NCI-H226 (cell line): ENCODE measurements at regions not wholly inside any gene's neighbourhood (a gene's known extent, or its start where the extent isn't known, plus 50 kb on each side); places are given as distances from the start of the nearest gene placed in this dataset.
A peak's percentile ranks its signal among the peaks of the same experiment; 100 is the strongest.

Experiments used
- DNase-seq: peaks from one replicate; pipeline ENCODE4 v3.0.0-alpha.2; 2015

GRCh38 chr6:126091466-126091865 is 105.1 kb downstream of the TRMT11 start:
- no peak for DNase-seq

DNA sequence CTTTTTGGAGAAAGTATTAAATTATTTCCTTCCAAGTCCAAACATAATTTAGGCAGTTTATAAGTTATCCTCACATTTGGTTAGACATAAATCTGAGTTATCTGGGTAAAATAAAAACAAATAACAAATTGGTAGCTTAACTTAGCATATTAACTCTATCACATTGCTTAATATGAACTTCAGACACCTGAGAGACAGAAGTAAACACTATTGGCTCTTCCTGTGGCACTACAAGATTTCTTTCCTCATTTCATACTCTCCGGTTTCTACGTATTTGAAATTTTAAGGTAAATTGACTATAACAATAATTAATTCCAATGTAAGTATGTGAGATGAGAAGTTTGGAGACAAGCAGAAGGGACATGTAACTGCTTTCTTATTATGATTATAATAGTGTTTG is 106.8 kb downstream of the TRMT11 start:
- DNase-seq: no peak

- no peak for DNase-seq
These were observed 108.1 kb downstream of the TRMT11 start for GRCh38 chr6:126094411-126094810.

DNA sequence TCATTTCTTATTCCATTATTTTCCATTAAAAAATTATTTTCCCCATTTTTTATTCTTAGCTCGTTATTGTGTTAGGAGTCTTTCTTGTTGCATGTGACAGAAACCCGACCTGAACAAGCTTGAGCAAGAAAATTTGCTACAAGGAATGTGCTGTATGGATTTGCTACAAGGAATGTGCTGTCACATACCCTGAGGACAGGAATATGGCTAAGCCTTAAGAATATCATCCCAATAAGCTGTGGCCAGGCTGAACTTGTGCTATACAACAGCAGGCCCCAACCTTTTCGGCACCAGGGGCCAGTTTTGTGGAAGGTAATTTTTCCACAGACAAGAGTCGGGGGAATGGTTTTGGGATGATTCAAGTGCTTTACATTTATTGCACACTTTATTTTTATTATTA is 114.0 kb downstream of the TRMT11 start:
- DNase-seq: no peak

GRCh38 chr6:126102358-126102757 is 116.0 kb downstream of the TRMT11 start:
- no peak for DNase-seq

GRCh38 chr6:126103993-126104392 is 117.7 kb downstream of the TRMT11 start:
- DNase-seq: no peak

DNA sequence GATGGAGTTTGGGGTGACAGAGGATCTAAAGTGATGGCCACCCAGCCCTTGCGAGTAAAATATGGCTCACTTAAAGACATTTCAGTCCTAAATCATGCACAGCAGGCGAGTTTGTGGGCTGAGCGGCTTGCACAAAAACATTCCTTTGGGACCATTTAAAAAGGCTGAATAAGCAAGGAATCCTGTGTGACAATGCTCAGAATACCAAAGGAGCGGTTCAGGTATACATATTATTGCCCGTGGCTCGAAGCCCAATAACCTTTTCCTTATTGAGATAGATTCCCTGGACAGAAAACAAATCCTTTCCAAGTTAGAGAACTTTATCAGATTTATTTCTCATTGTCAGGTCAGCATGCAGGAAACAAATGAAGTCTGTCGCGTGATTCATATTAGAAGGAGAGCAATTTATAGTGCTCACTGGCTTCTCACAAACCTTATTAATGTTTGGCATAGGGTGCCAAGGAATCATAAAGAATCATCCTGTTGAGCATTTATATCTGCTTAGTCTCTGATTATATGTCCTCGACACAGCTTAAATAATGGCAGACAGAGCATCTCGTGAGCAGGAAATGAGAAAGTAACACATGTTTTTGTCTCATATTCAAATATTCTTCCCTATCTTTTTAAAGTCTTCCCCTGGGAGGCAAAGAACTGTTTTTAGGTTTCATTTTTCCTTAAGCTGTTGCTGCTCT is 121.3 kb downstream of the TRMT11 start:
- DNase-seq: no peak

GRCh38 chr6:126110512-126111270 is 124.4 kb downstream of the TRMT11 start:
- DNase-seq: peak; percentile 22

GRCh38 chr6:126111327-126111726 is 125.0 kb downstream of the TRMT11 start:
- DNase-seq: no peak

DNA sequence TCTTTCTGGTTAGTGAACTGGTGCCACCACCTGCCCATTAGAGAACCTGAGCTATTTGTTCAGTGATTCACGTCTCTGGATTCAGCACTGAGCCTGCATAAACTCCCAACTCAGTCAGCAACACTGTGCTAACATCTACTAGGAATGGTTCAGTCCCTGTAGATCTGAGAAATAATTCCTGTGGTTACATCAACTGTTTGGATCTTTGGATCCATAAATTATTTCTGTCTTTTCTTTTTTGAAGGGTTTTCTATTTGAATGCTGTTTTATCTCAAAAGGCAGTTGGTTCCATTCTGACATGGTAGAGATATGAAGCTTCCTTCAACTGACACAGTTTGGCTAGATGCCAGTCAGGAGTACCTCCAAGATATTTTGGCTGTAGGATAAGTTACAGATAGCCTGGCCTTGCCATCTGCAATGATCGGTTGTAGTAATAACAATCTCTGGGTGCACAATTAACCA is 125.9 kb downstream of the TRMT11 start:
- peak; percentile 84 for DNase-seq

GRCh38 chr6:126113261-126113660 is 126.9 kb downstream of the TRMT11 start:
- no peak for DNase-seq

GRCh38 chr6:126117251-126117650 is 130.9 kb downstream of the TRMT11 start:
- no peak for DNase-seq

DNA sequence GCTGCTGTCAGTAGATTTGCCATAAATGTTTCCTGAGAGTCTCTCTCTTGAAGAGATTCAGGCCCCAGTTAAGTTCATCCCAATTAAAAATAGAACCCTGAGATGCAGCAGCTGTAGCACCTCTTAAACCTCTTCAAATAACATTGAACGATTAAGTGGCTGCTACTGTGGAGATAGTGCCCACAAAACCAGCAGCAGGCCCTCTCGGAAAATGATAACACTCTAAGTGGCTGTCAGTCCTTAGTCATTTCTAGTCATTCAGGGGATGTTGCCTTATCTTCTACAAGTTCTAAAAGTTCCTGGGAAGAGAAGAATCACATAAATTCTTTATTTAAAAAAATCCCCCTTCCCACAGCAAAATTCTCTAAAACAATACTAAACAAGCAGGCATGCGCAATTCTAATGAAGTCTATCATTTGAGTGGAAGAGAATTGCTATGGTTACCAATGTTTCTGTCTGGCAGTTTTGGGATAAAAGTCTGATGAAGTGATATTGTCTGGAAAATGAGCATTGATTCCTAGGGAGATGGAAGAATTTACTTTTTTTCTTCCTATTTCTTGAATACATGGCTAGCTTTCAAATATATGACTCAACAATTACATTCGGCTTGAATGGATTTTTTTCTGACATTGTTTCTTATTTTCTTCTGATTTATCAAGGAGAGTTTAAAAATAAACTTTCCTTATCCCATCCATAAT is 131.9 kb downstream of the TRMT11 start:
- DNase-seq: no peak

DNA sequence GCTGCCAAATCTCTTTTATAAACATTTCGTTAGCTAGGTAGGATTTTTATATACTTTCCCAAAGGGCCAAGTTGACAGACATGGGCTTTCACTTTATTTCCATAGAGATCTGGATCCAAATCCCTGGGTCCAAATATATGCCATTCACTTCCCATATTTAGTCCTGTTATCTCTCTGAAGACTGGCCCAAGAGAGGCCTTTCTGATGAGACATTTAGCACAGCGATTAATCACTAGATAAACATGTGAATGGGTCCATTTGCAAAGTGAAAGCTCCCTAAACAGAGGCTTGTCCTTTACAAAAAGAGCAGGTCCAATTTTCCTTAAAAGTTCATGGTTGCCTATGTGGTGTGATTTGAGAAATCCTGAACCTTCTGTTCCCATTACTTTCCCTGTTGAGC is 132.6 kb downstream of the TRMT11 start:
- peak; percentile 44 for DNase-seq

DNA sequence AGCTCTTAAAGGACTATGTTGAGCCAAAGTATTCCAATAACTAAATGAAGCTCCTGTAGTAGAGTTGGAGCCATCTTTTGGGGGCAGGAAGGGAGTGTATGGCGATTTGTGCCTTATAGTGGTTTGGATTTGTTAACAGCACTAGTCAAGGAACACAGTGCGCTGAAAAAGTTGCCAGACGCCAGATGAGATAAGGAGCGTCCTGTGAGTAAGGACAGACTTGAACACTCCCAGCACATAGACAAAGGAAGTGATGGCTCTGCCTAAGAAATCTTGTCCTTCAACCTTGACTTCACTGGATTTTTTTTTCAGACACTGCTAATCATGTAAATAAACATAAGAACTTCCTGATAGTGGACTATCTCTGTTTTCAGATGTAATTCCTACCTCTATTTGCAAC is 136.9 kb downstream of the TRMT11 start:
- no peak for DNase-seq

DNA sequence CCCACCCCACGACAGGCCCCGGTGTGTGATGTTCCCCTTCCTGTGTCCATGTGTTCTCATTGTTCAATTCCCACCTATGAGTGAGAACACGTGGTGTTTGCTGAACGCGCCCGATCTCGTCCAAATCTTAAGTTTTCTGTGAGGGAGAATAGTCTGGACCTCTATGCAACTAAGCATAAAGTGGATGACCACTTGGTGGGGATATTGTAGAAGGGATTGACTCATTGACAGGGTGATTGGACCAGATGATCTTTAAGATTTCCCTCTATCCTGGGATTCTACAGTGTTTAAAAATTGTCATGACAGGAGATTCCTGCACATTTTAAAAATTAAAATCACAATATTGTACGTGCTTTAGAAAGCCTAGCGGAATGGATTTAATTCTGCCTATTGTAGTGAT is 141.3 kb downstream of the TRMT11 start:
- no peak for DNase-seq

DNA sequence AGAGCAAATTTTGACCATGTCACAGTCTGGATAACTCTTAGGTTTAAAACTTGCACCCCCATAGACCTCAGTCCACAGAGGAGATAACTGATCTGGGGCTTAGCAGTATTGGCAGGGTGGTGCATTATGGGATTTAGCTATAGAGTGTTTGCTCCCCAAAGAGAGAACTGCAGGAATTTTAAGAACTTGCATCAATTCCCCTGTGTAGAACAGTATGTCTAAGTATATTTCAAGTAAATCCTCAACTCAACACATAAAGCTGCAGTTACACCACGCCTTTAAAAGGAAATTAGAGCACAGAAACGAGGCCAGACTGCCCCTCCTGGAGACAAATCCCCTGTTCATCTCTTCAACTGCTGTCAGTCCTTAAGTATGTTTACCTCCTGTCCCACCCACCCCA is 144.9 kb downstream of the TRMT11 start:
- DNase-seq: no peak

DNA sequence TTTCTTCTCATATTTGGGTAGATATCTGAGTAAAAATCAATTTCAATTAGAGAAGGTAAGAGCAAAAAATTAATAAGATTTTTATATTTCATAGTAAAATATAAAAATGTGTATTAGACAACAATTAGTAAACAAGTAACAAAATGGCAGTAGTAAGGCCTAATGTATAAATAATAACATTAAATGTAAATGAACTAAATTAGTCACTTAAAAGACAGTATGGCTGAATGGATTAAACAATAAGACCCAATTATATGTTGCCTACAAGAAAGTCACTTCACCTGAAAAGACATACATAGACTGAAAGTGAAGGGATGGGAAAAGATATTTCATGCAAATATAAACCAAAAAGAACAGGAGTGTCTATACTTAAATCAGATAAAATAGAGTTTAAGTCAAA is 147.6 kb downstream of the TRMT11 start:
- DNase-seq: no peak

- DNase-seq: no peak
These were observed 148.2 kb downstream of the TRMT11 start for GRCh38 chr6:126134491-126134890.

GRCh38 chr6:126140015-126140414 is 153.7 kb downstream of the TRMT11 start:
- DNase-seq: no peak

- DNase-seq: no peak
These were observed 157.5 kb downstream of the TRMT11 start for GRCh38 chr6:126143761-126144251.

GRCh38 chr6:126145351-126145750 is 159.0 kb downstream of the TRMT11 start:
- no peak for DNase-seq

DNA sequence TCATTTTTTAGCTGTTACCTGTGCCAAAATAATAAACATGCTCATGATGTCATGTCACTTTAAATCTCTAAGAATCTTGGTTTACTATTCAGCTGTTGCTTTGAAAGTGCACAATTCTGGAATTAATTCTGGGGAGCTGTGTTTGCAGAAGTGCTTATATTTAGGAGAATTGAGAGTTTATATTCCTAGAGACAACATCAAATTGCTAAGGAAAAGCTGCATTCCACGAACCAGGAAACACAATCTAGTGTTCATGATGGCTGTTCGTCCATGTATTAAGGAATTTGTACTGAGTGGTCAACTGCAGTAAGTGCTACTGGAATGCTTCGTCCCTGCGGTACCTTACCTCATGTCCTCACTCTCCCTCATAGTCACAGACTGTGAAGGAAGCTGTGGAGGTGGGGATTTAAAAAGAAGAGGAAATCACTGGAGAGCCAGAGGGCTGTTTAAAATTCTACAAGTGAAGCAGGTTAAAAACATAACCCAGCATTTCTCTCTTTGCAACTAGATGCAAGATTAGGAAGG is 161.0 kb downstream of the TRMT11 start:
- no peak for DNase-seq
